Activated gamma-delta T cell treated with Interleukin-2 at 50 U/mL for 16 hours (primary cell): ENCODE measurements at regions not wholly inside any gene's neighbourhood (a gene's known extent, or its start where the extent isn't known, plus 50 kb on each side); places are given as distances from the start of the nearest gene placed in this dataset.
"Not testable (repeated sequence)": the region's sequence is repeated elsewhere in the genome, so short reads cannot be mapped to it uniquely, and the experiment has no call there.

Experiments used
- DNase-seq: peaks from one replicate; pipeline ENCODE4 v3.0.0-alpha.2; 2020

DNA sequence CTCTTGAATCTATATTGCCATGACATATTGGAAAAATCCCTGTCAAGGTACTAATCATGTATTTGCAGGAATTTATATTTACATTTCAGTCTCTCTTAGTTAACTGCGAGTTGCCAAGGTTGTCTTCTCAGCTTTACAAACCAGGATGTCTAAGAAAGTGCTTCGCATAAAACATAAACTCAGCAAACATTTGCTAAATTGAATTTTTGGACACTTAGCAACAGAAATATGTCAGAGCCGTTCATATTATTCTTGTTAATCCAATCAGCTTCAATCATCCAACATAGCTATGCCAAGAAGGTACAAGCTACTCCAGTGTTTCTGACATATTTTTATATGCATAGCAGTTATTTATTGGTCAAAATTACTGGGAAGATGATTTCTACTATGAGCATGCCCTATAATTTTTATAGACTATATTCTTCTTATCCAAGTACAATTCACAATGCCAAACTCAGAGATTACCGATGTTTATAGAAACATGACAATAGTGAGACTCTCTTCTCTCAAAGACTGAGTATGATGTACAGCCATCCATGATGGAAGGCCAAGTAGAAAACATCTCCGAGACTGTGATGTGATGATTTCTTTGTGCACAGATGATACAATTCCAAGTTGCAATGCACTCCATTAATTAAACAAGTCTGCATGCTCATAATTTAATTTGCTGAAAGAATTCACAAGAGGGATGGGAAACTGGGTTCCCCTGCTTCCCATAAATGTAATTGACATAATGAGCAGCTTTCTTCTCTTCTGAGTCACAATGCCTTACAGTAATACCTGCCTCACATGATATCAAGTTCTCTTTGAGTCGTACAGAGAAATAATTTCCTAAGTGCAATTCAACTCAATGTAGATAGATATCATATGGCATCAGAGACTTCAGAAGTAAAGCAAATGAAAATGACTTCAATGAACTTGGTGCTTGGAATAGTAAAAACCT, 776.3 kb downstream of the EFNB2 start:
- DNase-seq, result no peak

DNA sequence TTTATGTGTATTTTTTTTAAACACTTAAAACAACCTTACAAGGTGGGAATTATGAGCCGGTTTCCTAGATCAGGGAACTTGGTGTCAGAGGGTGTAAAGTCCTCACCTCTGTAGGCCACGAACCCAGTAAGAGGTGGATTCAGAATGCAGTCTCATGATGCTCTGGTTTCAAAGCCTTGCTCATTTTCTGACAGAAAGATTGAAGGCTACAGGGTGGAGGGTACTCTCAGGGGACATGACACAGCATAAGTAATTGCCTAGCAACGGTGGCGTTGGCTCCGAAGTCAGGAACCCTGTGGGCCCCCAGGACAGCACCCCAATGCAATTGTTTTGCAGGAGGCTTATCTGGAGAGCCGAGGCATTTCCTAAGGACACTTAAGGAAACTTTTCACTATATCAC, 794.7 kb downstream of the EFNB2 start:
- DNase-seq, result no peak

DNA sequence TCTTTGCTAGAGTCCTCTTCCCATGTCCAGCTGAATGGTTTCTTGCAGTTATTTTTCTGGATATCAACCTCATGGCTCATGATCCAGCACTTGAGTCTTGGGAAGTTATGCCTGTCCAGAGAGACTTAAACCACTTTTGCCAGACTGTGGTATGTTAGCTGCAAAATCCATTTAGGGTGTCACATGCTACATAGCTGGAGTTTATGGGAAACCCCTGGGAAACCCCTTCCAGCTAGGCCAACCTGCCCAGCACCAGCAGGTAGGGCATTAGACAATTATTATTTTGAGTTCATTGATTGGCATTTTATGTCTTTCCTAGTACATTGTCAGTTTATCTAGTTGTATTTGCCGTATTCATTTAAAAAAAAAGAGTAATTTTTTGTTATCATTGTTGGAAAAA, 797.8 kb downstream of the EFNB2 start:
- no peak for DNase-seq

DNA sequence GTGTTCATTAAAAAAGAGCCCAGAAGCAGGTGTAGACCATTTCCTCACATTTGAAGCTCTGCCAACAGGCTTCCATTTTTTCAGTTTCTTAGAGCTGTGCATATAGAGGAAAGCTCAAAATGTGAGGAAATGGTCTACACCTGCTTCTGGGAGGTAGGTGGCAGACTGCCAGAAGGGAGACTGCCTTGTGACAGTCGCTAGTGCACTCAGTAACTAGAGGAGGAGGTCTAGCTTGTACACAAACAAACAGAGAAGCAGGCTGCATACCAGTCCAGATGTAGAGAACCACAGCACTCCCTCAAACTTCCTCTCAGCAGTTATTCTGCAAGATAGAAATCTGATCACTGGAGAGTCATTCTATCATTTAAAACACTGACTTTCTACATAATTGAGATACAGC, 800.2 kb downstream of the EFNB2 start:
- no peak for DNase-seq

- DNase-seq, result no peak
Observed at GRCh38 chr13:105732806-105733529, 802.5 kb downstream of the EFNB2 start.

GRCh38 chr13:105725887-105726286, 809.6 kb downstream of the EFNB2 start:
- DNase-seq, result no peak

GRCh38 chr13:105721016-105721415, 814.4 kb downstream of the EFNB2 start:
- DNase-seq, result no peak

- no peak for DNase-seq
Observed at GRCh38 chr13:105719859-105720258, 815.6 kb downstream of the EFNB2 start.

DNA sequence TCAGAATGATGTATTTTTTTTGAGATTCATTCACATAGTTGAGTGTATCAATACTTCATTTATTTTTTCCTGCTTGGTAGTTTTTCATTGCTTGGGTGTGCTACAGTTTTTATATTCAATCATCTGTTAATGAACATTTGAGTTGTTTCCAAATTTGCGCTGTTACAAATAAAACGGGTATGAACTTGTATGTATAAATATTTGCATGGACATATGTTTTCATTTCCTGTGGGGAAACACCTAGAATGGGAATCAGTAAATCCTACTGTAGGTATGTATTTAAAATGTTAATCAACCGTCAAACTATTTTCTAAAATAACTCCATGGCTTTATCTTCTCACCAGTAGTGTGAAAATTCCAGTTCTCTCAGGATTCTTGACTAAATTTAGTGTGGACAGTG, 826.3 kb downstream of the EFNB2 start:
- DNase-seq, result no peak

DNA sequence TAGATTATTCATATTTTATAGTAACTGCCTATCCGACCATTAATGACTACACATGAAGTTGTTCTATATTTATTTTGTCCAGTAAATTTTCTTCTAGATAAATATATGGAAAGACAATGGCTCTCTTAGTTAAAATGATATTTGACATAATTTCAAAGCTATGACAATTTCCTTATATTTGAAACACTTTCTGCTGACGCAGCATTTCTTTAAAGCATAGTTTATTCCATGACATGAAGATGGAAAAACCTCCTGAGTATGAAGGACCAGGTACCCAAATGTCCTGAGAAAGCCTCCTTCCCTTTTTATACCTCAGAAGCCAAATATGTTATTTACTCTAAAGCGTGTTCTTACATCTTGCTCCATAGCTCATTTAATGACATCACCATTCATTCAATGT, 831.6 kb downstream of the EFNB2 start:
- DNase-seq, result no peak

GRCh38 chr13:105702441-105702840, 833.0 kb downstream of the EFNB2 start:
- no peak for DNase-seq

- no peak for DNase-seq
Observed at GRCh38 chr13:105692769-105693168, 842.7 kb downstream of the EFNB2 start.

DNA sequence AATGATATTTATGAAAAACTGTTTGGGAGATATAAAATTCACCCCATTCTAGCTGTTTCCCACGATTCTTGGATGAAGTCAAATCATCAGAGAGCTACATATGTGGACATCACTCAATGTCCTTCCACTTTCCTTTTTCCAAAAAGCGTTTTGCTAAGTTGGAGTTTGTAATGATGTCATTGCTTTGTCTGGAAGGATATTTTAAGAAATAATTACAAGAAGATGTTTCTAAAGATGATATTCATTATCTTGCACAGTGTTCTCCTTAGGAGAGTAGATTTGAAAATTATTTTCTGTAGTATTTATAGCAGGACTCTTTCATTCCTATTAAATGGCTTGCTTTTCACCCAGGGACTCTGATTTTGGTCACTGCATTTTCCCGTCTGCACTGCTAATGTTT, 851.2 kb downstream of the EFNB2 start:
- no peak for DNase-seq

DNA sequence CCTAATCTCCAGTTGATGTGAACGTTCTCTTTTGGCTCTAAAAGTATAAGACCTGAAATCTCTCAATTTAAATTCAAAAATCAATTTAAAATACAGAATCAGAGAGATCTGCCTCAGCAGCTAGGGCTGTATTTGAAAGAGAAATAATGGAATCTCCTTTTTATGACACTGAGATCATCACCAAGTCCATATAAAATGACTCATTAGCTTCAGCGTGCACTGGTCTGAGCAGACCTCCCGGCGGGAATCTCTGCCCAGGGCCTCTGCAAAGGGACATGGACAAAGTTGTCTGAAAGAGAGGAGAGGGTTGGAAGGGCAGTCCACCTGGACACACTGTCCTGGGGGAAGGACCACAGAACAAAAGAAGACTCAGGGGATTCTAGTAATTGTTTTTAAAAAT, 855.6 kb downstream of the EFNB2 start:
- no peak for DNase-seq

DNA sequence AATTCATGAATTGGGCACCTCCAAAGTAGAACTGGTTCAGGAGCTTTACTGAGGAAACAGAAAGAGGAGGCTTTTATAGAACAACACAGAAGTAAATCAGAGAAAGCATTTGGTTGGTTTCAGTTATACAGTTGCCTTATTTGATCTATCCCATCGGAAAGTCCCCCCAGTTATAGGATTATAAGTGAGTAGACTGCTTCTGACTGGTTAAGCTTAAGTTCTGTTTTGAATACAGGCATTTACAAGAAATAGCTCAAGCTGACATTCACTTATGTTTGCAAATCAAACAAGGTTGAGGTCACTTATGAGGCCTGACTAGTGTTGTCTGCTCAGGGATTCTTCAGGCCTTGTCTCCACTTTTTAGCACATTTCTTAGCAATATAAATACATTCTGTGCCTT, 857.4 kb downstream of the EFNB2 start:
- DNase-seq, result no peak

- no peak for DNase-seq
Observed at GRCh38 chr13:105672881-105673280, 862.6 kb downstream of the EFNB2 start.

- not testable (repeated sequence) for DNase-seq
Observed at GRCh38 chr13:105671131-105671530, 864.3 kb downstream of the EFNB2 start.

GRCh38 chr13:105670179-105670990, 865.1 kb downstream of the EFNB2 start:
- no peak for DNase-seq

DNA sequence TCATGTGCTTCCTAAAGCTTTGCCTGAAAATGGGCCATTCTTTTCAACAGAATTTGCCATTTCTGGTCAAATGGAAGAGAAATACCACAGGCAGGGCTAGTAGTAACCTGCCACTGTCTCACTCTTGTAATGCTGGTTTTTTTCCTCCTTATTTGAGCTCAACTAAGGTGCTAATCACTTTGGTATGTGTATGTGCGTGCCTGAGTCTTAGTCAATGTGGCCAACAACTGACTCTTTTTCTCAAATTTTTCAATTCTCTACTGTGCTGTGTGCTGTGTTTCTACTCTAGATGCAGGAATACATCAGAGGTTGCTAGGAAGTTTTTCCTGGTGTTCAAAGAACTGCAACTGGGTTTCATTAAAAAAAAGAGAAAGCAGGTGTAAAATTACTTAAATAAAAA, 870.2 kb downstream of the EFNB2 start:
- DNase-seq, result no peak

DNA sequence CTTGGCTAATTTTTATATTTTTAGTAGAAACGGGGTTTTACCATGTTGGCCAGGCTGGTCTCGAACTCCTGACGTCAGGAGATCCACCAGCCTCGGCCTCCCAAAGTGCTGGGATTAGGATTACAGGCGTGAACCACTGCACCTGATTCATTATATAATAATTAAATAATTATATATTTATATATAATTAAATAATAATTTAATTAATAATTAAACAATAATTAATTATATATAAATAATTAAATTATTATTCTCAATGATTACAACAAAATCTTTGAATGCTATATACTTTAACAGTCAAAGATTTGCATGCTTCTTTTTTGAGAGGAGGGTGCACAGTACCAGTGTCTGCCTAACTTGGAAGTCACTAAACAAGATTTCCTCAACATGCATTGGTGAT, 872.3 kb downstream of the EFNB2 start:
- no peak for DNase-seq

GRCh38 chr13:105660561-105660960, 874.9 kb downstream of the EFNB2 start:
- no peak for DNase-seq

DNA sequence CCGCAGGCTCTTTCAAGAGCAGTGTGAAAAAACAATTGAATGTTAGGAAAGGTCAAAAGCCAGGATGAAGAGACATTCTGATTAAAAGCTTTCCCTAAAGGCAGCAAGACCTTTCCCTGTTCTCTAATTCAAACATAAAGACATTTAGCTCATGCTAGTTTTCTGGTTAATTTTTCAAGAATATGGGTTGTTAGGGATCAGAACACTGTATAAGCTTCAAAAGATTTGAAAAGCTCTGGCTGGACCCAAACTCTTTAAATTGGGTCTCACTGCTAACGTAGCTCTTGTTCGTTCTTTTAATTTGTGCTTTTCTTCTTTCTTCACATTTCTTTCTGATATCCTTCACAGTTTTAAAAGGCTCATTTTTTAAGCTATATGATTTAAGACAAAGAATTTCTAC, 877.0 kb downstream of the EFNB2 start:
- no peak for DNase-seq

GRCh38 chr13:105655046-105655445, 880.4 kb downstream of the EFNB2 start:
- DNase-seq, result no peak
